ENCODE measurements at regions not wholly inside any gene's neighbourhood (a gene's known extent, or its start where the extent isn't known, plus 50 kb on each side); places are given as distances from the start of the nearest gene placed in this dataset.

DNA sequence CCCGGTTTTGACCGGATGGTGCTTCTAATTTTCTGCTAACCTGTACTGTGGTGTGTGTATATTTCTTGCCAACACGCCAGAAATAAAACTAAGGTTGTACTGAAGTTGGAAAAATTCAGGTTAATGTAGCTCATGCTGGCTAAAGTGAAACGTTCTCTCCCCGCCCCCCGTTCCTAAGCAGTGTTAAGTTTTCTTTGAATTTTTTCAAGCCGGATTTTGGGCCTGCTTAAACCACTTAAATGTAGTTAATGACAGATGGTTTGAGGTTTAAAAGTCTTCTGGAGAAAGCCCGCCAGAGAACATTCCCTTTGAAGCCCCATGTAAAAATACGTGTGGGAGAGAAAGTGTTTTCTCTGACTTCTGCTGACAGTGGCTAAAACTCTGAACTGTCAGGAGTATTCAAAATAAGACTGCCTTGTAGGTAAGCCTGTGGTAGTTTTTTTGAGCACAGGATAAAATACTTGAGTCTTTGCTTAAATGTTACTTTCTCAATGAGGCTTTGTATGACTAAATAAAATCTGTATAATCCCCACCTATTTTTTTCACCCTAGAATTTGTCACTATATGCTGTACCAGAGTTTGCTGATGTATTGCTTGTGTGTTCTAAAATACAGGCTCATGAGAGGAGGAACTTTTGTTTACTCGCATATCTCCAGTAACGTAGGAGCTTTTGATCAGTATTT, 101.3 kb downstream of the OR2B2 start:
- Histone ChIP-seq H3K79me2 (ENCODE audit: insufficient read depth, low read length) (no peaks in the 10 kb centered on the region), H2AFZ (ENCODE audit: low read depth, low read length) (peak overlapping the region; percentile 68), H3K4me1 (ENCODE audit: insufficient read depth, low read length) (peaks cover 22% of the 10 kb centered on the region), H3K9me3 (ENCODE audit: insufficient read depth, low read depth, low read length) (no peaks in the 10 kb centered on the region), H3K27ac (ENCODE audit: low read depth, low read length) (peak overlapping the region; percentile 88), H4K20me1 (ENCODE audit: insufficient read depth, low read length) (no peaks in the 10 kb centered on the region), H3K36me3 (ENCODE audit: insufficient read depth, low read length) (no peaks in the 10 kb centered on the region), H3K4me2 (ENCODE audit: low read length) (peak overlapping the region; percentile 92), H3K9ac (ENCODE audit: low read length) (peak overlapping the region; percentile 90), H3K4me3 (ENCODE audit: insufficient read depth, low read depth, low read length) (peak overlapping the region; percentile 80), H3K27me3 (ENCODE audit: insufficient read depth, low read length) (no peaks in the 10 kb centered on the region)
- H3K4me3 Mint-ChIP-seq (ENCODE audit: unreplicated experiment) = peak overlapping the region; percentile 93
- no peak for FAIRE-seq
- peaks cover 18% of the 10 kb centered on the region for H3K4me1 Mint-ChIP-seq (ENCODE audit: low read depth, unreplicated experiment)
- H3K36me3 Mint-ChIP-seq (ENCODE audit: low read depth, unreplicated experiment) = no peaks in the 10 kb centered on the region
- TF ChIP-seq, protein P1, sequence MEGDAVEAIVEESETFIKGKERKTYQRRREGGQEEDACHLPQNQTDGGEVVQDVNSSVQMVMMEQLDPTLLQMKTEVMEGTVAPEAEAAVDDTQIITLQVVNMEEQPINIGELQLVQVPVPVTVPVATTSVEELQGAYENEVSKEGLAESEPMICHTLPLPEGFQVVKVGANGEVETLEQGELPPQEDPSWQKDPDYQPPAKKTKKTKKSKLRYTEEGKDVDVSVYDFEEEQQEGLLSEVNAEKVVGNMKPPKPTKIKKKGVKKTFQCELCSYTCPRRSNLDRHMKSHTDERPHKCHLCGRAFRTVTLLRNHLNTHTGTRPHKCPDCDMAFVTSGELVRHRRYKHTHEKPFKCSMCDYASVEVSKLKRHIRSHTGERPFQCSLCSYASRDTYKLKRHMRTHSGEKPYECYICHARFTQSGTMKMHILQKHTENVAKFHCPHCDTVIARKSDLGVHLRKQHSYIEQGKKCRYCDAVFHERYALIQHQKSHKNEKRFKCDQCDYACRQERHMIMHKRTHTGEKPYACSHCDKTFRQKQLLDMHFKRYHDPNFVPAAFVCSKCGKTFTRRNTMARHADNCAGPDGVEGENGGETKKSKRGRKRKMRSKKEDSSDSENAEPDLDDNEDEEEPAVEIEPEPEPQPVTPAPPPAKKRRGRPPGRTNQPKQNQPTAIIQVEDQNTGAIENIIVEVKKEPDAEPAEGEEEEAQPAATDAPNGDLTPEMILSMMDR (IDR thresholded peaks at IDR 0.05; ENCODE audit: insufficient read depth, low read depth, low read length) = no peak
- TF ChIP-seq EZH2 (IDR thresholded peaks at IDR 0.05; ENCODE audit: insufficient read depth, low read length) = no peak
- H3K27ac Mint-ChIP-seq (ENCODE audit: unreplicated experiment) = peak overlapping the region; percentile 96
- no peak for DNase-seq (ENCODE audit: low read depth)
- H3K27me3 Mint-ChIP-seq (ENCODE audit: low read depth, unreplicated experiment) = no peaks in the 10 kb centered on the region
- no peaks in the 10 kb centered on the region for H3K9me3 Mint-ChIP-seq (ENCODE audit: unreplicated experiment)

DNA sequence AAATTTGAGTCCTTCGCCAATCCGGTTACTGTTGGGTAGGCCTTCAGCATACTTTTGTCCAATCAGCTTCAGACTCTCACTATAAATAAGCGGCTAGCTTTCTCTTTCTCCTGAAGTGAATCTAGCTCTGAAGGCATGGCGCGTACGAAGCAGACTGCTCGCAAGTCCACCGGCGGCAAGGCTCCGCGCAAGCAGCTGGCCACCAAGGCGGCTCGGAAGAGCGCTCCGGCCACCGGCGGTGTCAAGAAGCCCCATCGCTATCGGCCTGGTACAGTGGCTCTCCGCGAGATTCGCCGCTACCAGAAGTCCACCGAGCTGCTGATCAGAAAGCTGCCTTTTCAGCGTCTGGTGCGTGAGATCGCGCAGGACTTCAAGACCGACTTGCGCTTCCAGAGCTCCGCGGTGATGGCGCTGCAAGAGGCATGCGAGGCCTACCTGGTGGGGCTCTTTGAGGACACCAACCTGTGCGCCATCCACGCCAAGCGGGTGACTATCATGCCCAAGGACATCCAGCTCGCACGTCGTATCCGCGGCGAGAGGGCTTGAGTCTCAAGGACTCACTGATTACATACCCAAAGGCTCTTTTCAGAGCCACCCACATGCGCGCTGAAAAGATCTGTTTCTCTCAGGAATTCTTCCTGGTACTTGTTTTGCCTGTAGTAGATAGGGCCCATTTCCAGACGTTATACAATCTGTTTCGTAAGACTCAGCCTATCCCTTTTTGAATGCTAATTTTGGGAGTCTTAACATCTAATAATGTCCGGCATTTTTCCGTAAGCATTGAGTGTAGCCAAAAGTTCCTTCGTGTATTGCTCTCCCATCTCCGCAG, 102.0 kb downstream of the OR2B2 start:
- FAIRE-seq = no peak
- Mint-ChIP-seq H3K36me3 (ENCODE audit: low read depth, unreplicated experiment) (no peaks in the 10 kb centered on the region), H3K27ac (ENCODE audit: unreplicated experiment) (peak overlapping the region; percentile 96), H3K27me3 (ENCODE audit: low read depth, unreplicated experiment) (no peaks in the 10 kb centered on the region), H3K9me3 (ENCODE audit: unreplicated experiment) (no peaks in the 10 kb centered on the region), H3K4me3 (ENCODE audit: unreplicated experiment) (peak overlapping the region; percentile 93), H3K4me1 (ENCODE audit: low read depth, unreplicated experiment) (peaks cover 18% of the 10 kb centered on the region)
- H3K9me3 ChIP-seq (ENCODE audit: insufficient read depth, low read depth, low read length) = no peaks in the 10 kb centered on the region
- peak; percentile 97 for DNase-seq (ENCODE audit: low read depth)
- no peaks in the 10 kb centered on the region for H4K20me1 ChIP-seq (ENCODE audit: insufficient read depth, low read length)
- no peaks in the 10 kb centered on the region for H3K27me3 ChIP-seq (ENCODE audit: insufficient read depth, low read length)
- peak overlapping the region; percentile 80 for H3K4me3 ChIP-seq (ENCODE audit: insufficient read depth, low read depth, low read length)
- peak overlapping the region; percentile 92 for H3K4me2 ChIP-seq (ENCODE audit: low read length)
- TF ChIP-seq, protein P1 (IDR thresholded peaks at IDR 0.05; ENCODE audit: insufficient read depth, low read depth, low read length) = no peak
- no peak for TF ChIP-seq EZH2 (IDR thresholded peaks at IDR 0.05; ENCODE audit: insufficient read depth, low read length)
- peak overlapping the region; percentile 68 for H2AFZ ChIP-seq (ENCODE audit: low read depth, low read length)
- H3K4me1 ChIP-seq (ENCODE audit: insufficient read depth, low read length) = peaks cover 19% of the 10 kb centered on the region
- H3K79me2 ChIP-seq (ENCODE audit: insufficient read depth, low read length) = no peaks in the 10 kb centered on the region
- peak overlapping the region; percentile 88 for H3K27ac ChIP-seq (ENCODE audit: low read depth, low read length)
- H3K9ac ChIP-seq (ENCODE audit: low read length) = peak overlapping the region; percentile 90
- H3K36me3 ChIP-seq (ENCODE audit: insufficient read depth, low read length) = no peaks in the 10 kb centered on the region

All from astrocyte (in vitro differentiated cells and primary cell).